Mucosa of descending colon (tissue), 3 donors: ENCODE measurements at regions not wholly inside any gene's neighbourhood (a gene's known extent, or its start where the extent isn't known, plus 50 kb on each side); places are given as distances from the start of the nearest gene placed in this dataset.
"Not testable (repeated sequence)": the region's sequence is repeated elsewhere in the genome, so short reads cannot be mapped to it uniquely, and the experiment has no call there.

Experiments used
- ATAC-seq: fragments of 200-7000 bp; cut with Tn5 transposase; one replicate; pipeline ENCODE4 v1.9.1; 2020; ENCODE audit warnings: mild to moderate bottlenecking, moderate library complexity
- DNase-seq, 3 donors: peaks; one replicate each; pipeline ENCODE4 v3.0.0-alpha.2; 2020
- H3K36me3 ChIP-seq: fragments of 200-600 bp; one replicate; pipeline ENCODE4 v1.8.0; 2021; ENCODE audit warnings: low read depth, mild to moderate bottlenecking
- H3K4me1 ChIP-seq: fragments of 200-600 bp; one replicate; pipeline ENCODE4 v1.8.0; 2021; ENCODE audit warnings: low read depth, mild to moderate bottlenecking
- H3K4me3 ChIP-seq: fragments of 200-600 bp; one replicate; pipeline ENCODE4 v1.8.0; 2021; ENCODE audit warnings: mild to moderate bottlenecking
- H3K9me3 ChIP-seq: fragments of 200-600 bp; one replicate; pipeline ENCODE4 v1.8.0; 2021; ENCODE audit warnings: mild to moderate bottlenecking
- intact Hi-C, 2 donors: fragments of 100-400 bp; cut with DNase I in 1 of 2; cut with micrococcal nuclease in 1 of 2; formaldehyde crosslinking; loops; one replicate each; pipeline versions ENCODE4 v1.11.0 to v1.11.1; 2022; cut with DNase I, micrococcal nuclease
- TF ChIP-seq, protein P1 (sequence below): fragments of 200-600 bp; IDR thresholded peaks from one replicate; pipeline ENCODE4 v1.8.0; 2022; ENCODE audit warnings: antibody characterized with exemption, mild to moderate bottlenecking
- donor health status: DM: no; HTN: no; CAD: no; lungs with moderate emphysema.
- donor health status: DM: no; HTN: no; CAD: no.
- donor health status: DM: no; HTN: yes; CAD: no.

DNA sequence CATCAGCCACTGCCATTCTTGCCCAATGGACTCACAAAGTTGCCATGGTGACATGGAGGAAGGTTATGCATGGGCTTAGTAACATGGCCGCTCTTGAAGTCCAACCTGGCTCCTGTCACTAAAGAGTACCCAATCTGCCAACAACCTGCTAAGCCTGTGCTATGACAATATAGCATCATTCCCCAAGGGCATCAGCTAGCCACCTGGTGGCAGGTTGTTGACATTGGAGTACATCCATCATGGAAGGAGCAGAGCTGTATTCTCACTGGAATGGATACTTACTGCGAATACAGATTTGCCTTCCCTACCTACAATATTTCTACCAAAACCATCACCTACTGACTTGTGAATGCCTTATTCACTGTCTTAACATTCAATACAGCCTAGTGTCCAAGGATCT is 138.9 kb upstream of the RORA start:
- H3K4me1 ChIP-seq, result no peaks in the 10 kb centered on the region
- TF ChIP-seq, protein P1, sequence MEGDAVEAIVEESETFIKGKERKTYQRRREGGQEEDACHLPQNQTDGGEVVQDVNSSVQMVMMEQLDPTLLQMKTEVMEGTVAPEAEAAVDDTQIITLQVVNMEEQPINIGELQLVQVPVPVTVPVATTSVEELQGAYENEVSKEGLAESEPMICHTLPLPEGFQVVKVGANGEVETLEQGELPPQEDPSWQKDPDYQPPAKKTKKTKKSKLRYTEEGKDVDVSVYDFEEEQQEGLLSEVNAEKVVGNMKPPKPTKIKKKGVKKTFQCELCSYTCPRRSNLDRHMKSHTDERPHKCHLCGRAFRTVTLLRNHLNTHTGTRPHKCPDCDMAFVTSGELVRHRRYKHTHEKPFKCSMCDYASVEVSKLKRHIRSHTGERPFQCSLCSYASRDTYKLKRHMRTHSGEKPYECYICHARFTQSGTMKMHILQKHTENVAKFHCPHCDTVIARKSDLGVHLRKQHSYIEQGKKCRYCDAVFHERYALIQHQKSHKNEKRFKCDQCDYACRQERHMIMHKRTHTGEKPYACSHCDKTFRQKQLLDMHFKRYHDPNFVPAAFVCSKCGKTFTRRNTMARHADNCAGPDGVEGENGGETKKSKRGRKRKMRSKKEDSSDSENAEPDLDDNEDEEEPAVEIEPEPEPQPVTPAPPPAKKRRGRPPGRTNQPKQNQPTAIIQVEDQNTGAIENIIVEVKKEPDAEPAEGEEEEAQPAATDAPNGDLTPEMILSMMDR, result no peak
- H3K36me3 ChIP-seq, result no peaks in the 10 kb centered on the region
- no peak overlapping the region for H3K4me3 ChIP-seq
- no peak for DNase-seq
- intact Hi-C loops, result no loop called here
- no peaks in the 10 kb centered on the region for H3K9me3 ChIP-seq
- ATAC-seq, result no peak

DNA sequence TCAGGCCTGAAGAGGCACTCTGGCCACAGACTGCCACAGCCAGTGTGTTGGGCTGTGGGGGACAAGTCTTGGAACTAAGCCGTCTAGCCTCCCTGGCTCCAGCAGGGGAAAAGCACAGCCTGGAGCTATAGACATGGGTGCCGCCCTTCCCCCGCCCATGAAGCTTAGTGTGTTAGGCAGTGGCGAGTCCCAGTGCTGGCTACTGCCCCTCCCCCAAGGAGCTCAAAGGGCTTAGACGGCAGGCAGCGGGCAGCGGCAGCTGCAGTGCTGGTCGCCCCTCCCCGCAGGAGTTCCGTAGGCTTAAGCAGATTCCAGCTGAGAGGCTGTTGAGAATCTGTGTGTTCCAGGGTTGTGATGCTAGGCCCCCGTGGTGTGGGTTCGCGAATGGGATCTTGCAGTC is 135.8 kb upstream of the RORA start:
- TF ChIP-seq, protein P1, result no peak
- no peaks in the 10 kb centered on the region for H3K9me3 ChIP-seq
- H3K4me3 ChIP-seq, result no peak overlapping the region
- no peaks in the 10 kb centered on the region for H3K36me3 ChIP-seq
- DNase-seq (no peak), ATAC-seq (no peak)
- intact Hi-C loops, result no loop called here
- H3K4me1 ChIP-seq, result no peaks in the 10 kb centered on the region

DNA sequence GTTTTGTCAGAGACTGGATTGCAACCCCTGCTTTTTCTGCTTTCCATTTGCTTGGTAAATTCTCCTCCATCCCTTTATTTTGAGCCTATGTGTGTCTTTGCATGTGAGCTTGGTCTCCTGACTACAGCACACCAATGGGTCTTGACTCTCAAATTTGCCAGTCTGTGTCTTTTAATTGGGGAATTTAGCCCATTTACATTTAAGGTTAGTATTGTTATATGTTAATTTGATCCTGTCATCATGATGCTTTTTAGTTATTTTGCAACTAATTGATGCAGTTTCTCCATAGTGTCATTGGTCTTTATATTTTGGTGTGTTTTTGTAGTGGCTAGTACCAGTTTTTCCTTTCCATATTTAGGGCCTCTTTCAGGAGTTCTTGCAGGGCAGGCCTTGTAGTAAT is 133.8 kb upstream of the RORA start:
- ATAC-seq, H3K4me1 ChIP-seq, intact Hi-C loops, H3K36me3 ChIP-seq, H3K4me3 ChIP-seq, H3K9me3 ChIP-seq, DNase-seq: not testable (repeated sequence)

DNA sequence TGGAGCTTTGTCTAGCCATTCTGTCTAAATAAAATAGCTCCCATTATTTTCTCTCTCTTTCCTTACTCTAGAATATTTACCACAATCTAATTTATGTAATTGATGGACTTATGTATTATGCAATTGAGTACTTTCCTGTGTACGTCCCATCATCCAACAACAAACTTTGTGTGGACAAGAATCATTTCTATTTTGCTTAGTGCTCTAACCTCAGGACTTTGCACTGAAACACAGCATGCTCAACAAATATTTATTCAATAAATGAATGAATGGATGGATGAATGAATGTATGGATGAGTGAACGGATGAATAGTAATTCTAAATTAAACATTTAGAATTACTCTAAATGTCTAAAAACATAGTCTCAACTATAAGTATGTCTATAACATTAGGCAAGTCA is 115.2 kb upstream of the RORA start:
- TF ChIP-seq, protein P1, result no peak
- DNase-seq, result no peak
- no peaks in the 10 kb centered on the region for H3K4me1 ChIP-seq
- no peak overlapping the region for H3K4me3 ChIP-seq
- no peak for ATAC-seq
- no peaks in the 10 kb centered on the region for H3K9me3 ChIP-seq
- no peaks in the 10 kb centered on the region for H3K36me3 ChIP-seq
- intact Hi-C loops, result no loop called here

DNA sequence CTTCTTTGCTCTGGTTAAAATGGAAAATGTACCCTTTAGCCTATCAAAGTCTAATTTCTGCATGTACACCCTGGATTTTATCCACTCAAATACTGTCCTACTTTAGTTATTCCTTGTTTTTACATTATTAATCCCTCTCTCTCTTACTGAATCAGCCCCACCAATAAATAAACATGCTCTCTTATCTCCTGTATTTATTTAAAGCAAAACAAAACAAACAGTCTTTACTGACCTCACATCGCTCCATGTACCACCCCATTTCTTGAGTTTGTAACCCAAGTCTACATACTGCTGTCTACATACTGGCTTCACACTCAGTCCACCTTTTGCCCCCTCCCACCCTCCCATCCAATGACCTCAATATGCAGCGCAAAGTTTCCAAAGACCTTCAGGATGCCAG is 113.3 kb upstream of the RORA start:
- H3K9me3 ChIP-seq, result no peaks in the 10 kb centered on the region
- no peak for DNase-seq
- TF ChIP-seq, protein P1, result no peak

DNA sequence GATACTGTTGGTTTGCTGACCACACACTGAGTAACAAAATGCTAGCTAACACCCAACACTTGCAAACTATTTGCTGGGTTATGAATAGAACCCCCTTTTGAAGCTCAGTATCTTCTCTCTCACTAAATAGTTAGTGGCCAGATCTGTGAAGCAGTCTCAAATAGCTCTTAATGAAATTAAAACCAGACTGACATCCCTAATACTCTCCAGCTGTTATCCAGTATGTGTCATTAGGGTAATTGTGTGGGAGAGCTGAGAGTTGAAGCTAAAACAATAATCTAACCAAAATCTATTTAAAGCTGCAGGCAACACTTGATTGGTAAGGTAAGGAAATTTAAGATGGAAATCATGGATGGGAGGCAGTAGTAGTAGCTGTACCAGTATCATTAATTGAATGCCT is 110.4 kb upstream of the RORA start:
- ATAC-seq (no peak), DNase-seq (no peak)
- TF ChIP-seq, protein P1, result no peak
- H3K36me3 ChIP-seq, result no peaks in the 10 kb centered on the region
- intact Hi-C loops, result no loop called here
- H3K4me1 ChIP-seq, result no peaks in the 10 kb centered on the region
- peaks cover 5% of the 10 kb centered on the region for H3K9me3 ChIP-seq
- H3K4me3 ChIP-seq, result no peak overlapping the region

More for the DNA sequence above, 113.3 kb upstream of the RORA start:
- H3K36me3 ChIP-seq, result no peaks in the 10 kb centered on the region
- no peaks in the 10 kb centered on the region for H3K4me1 ChIP-seq
- H3K4me3 ChIP-seq, result no peak overlapping the region
- ATAC-seq, result no peak
- intact Hi-C loops, result no loop called here
